NT2/D1 (cell line): ENCODE measurements at regions not wholly inside any gene's neighbourhood (a gene's known extent, or its start where the extent isn't known, plus 50 kb on each side); places are given as distances from the start of the nearest gene placed in this dataset.
"Not testable (repeated sequence)": the region's sequence is repeated elsewhere in the genome, so short reads cannot be mapped to it uniquely, and the experiment has no call there.

Experiments
- YY1 ChIP-seq: IDR thresholded peaks from 2 replicates; pipeline ENCODE4 v1.6.1; 2011; ENCODE audit not compliant: insufficient read length, insufficient read depth
- ZNF274 ChIP-seq: IDR thresholded peaks from 2 replicates; pipeline ENCODE4 v1.6.1; 2011; ENCODE audit warnings: mild to moderate bottlenecking, low read depth, low read length

DNA sequence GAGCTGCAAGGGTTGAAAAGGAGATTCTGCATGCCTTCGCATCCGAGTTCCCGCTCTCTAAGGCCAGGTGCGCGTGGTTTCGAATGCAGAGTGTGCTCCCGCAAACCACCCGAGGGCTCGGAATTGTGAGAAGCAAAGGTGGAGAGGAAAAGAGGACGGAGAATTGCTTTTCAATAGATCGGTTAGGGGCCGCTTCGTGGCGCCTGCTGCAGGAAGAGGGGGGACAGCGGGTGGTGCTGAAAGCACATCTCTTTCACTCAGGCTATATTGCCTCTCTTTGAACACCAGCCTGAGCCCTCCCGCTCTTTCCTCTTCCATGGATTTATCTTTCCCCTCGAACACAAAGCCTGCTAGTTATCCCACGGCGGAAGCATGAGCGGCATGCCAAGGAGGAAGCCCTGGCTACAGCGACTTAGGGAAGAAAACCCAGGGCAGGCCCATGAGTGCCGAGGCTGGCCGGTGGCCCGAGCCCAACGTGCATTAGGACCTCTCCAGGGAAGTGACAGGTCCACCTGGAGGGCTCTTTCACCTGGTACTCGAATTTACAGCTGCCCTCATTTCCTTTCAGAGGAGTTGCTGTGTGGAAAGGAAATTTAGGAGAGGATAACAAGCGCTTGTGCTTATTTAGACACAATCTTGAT lies 353.0 kb upstream of the FOLH1 start:
- not testable (repeated sequence) for TF ChIP-seq ZNF274, YY1
